GM12878 (cell line): ENCODE measurements at regions not wholly inside any gene's neighbourhood (a gene's known extent, or its start where the extent isn't known, plus 50 kb on each side); places are given as distances from the start of the nearest gene placed in this dataset.

ENCODE experiments used
- ATAC-seq: fragments of 200-7000 bp; cut with Tn5 transposase; 3 replicates; pipeline ENCODE4 v1.9.1; 2020; ENCODE audit warnings: mild to moderate bottlenecking, moderate library complexity
- BruUV-seq: library from RNA; stranded (reverse); fragments of 400-500 nt; replicated peaks from 2 replicates; lab custom pipeline; 2021; lab: Mats Ljungman, UMichigan
- CTCF ChIA-PET: fragments of 300-600 bp; sonication (Branson Sonifier 250); formaldehyde crosslinking; extraction: SDS; loops from one replicate; lab custom pipeline; 2021; ENCODE audit warnings: inconsistent platforms; lab: Yijun Ruan, JAX
- POLR2A ChIA-PET: fragments of 350-600 bp; formaldehyde crosslinking; extraction: SDS; loops from one replicate; lab custom pipeline; 2021; ENCODE audit warnings: inconsistent platforms; lab: Charles Lee
- RAD21 ChIA-PET: fragments of 300-600 bp; sonication (Branson Sonifier 250); formaldehyde crosslinking; loops from one replicate; lab custom pipeline; 2023; ENCODE audit warnings: antibody characterized with exemption; ENCODE audit not compliant: unreplicated experiment; lab: Charles Lee
- SMC1A ChIA-PET: fragments of 300-600 bp; sonication (Branson Sonifier 250); formaldehyde crosslinking; loops from one replicate; lab custom pipeline; 2023; ENCODE audit not compliant: unreplicated experiment, uncharacterized antibody; lab: Charles Lee
- DNase-seq: peaks from one replicate; pipeline ENCODE4 v3.0.0-alpha.2; 2011; ENCODE audit warnings: low read depth, low spot score
- FAIRE-seq: peaks from 3 replicates; lab custom pipeline; 2011; peaks lifted over from hg19 to GRCh38; lab: Jason Lieb, UNC
- H2AFZ ChIP-seq: 2 replicates; pipeline ENCODE4 v1.6.0; 2011; ENCODE audit warnings: low read depth, low read length, control low read depth; ENCODE audit not compliant: control insufficient read depth
- H3K27ac ChIP-seq: 2 replicates; pipeline ENCODE4 v1.5.1; 2011; ENCODE audit warnings: control low read depth; ENCODE audit not compliant: control insufficient read depth, insufficient read depth
- H3K27me3 ChIP-seq, 2 experiments: replicated peaks in 1 of 2; 2 replicates each; pipeline versions ENCODE4 v1.6.0 to v1.6.1; 2011; ENCODE audit warnings: low read length in 1 of 2; ENCODE audit not compliant: control insufficient read depth in 2 of 2, insufficient read depth in 2 of 2
- H3K36me3 ChIP-seq, 2 experiments: 2 replicates each; pipeline ENCODE4 v1.5.1; 2011; ENCODE audit warnings: low read length in 1 of 2; ENCODE audit not compliant: control insufficient read depth in 2 of 2, insufficient read depth in 2 of 2
- H3K4me1 ChIP-seq: 2 replicates; pipeline ENCODE4 v1.6.1; 2011; ENCODE audit warnings: mild to moderate bottlenecking, low read length, moderate library complexity, mixed read lengths; ENCODE audit not compliant: control insufficient read depth, insufficient read depth
- H3K4me2 ChIP-seq: 2 replicates; pipeline ENCODE4 v1.6.0; 2011; ENCODE audit warnings: control low read depth; ENCODE audit not compliant: control insufficient read depth, insufficient read depth
- H3K4me3 ChIP-seq: fragments of 200-600 bp; sonication (generic); 2 replicates; pipeline ENCODE4 v1.5.1; 2016
- H3K79me2 ChIP-seq: 2 replicates; pipeline ENCODE4 v1.6.0; 2011; ENCODE audit warnings: low read length; ENCODE audit not compliant: control insufficient read depth, insufficient read depth
- H3K9ac ChIP-seq: 2 replicates; pipeline ENCODE4 v1.8.0; 2011; ENCODE audit warnings: low read length, control low read depth, mixed read lengths; ENCODE audit not compliant: control insufficient read depth, insufficient read depth
- H3K9me3 ChIP-seq: replicated peaks from 3 replicates; pipeline ENCODE4 v1.5.1; 2011; ENCODE audit warnings: mild to moderate bottlenecking, low read length; ENCODE audit not compliant: control insufficient read depth, insufficient read depth
- H4K20me1 ChIP-seq: 2 replicates; pipeline ENCODE4 v1.6.0; 2011; ENCODE audit not compliant: control insufficient read depth, insufficient read depth
- CREB1 ChIP-seq: IDR thresholded peaks from 2 replicates; pipeline ENCODE4 v1.6.1; 2012; ENCODE audit warnings: low read depth, mild to moderate bottlenecking, inconsistent platforms
- E4F1 ChIP-seq: fragments of 450-650 bp; IDR thresholded peaks from 2 replicates; pipeline ENCODE4 v1.6.1; 2018; ENCODE audit warnings: borderline replicate concordance, mild to moderate bottlenecking; ENCODE audit not compliant: partially characterized antibody
- EGR1 ChIP-seq, 2 experiments: IDR thresholded peaks; 1 replicate in 1 of 2; 2 replicates in 1 of 2; pipeline ENCODE4 v1.6.1; 2011 to 2012; ENCODE audit warnings: low read depth in 2 of 2, low read length in 2 of 2, borderline replicate concordance in 1 of 2, mild to moderate bottlenecking in 1 of 2, moderate library complexity in 1 of 2
- HSF1 ChIP-seq: fragments of 150-350 bp; IDR thresholded peaks from 2 replicates; pipeline ENCODE4 v1.6.1; 2014; ENCODE audit warnings: mild to moderate bottlenecking, low read depth, low read length
- NFXL1 ChIP-seq: fragments of 450-650 bp; IDR thresholded peaks from 2 replicates; pipeline ENCODE4 v1.6.1; 2017; ENCODE audit warnings: antibody characterized with exemption, mild to moderate bottlenecking, borderline replicate concordance
- RUNX3 ChIP-seq: IDR thresholded peaks from 2 replicates; pipeline ENCODE4 v1.6.1; 2012; ENCODE audit warnings: low read length, inconsistent platforms
- SMAD1 ChIP-seq: fragments of 450-650 bp; IDR thresholded peaks from 2 replicates; pipeline ENCODE4 v1.6.1; 2018; ENCODE audit warnings: mild to moderate bottlenecking, low read depth; ENCODE audit not compliant: partially characterized antibody
- YY1 ChIP-seq: IDR thresholded peaks from 2 replicates; pipeline ENCODE4 v1.6.1; 2011; ENCODE audit warnings: low read depth, mild to moderate bottlenecking, low read length
- ZBTB33 ChIP-seq: fragments of 450-650 bp; IDR thresholded peaks from 2 replicates; pipeline ENCODE4 v1.6.1; 2017; ENCODE audit warnings: mild to moderate bottlenecking
- ZNF24 ChIP-seq: fragments of 450-650 bp; IDR thresholded peaks from 2 replicates; pipeline ENCODE4 v1.6.1; 2017; ENCODE audit warnings: antibody characterized with exemption, mild to moderate bottlenecking
- ZNF592 ChIP-seq: fragments of 450-650 bp; IDR thresholded peaks from 2 replicates; pipeline ENCODE4 v1.6.1; 2017; ENCODE audit warnings: mild to moderate bottlenecking, moderate library complexity
- WGBS: methylation state at CpG from one replicate; pipeline ENCODE4 v1.1.6; 2016; ENCODE audit warnings: low lambda C conversion rate; ENCODE audit not compliant: insufficient replicate concordance, insufficient coverage; ENCODE audit errors: missing lambda C conversion rate; 5-methylcytosine and 5-hydroxymethylcytosine counted together
- in situ Hi-C: fragments of 300-500 bp; cut with MboI; formaldehyde crosslinking; loops from 9 replicates; pipeline ENCODE4 v1.14.3; 2018; ENCODE audit warnings: mixed read lengths
- intact Hi-C: fragments of 100-400 bp; cut with micrococcal nuclease; formaldehyde crosslinking; loops from one replicate; pipeline ENCODE4 v1.14.2; 2022; ENCODE audit not compliant: unreplicated experiment

GRCh38 chr14:101109981-101110728, 206.6 kb upstream of the RTL1 start:
- ChIA-PET CTCF (no interaction called here), RAD21 (no interaction called here), SMC1A (no interaction called here), POLR2A (no interaction called here)
- Histone ChIP-seq H3K79me2 (no peaks in the 10 kb centered on the region), H3K4me1 (no peaks in the 10 kb centered on the region), H3K9ac (no peak overlapping the region), H2AFZ (no peak overlapping the region), H3K9me3 (no peaks in the 10 kb centered on the region), H3K36me3 (no peaks in the 10 kb centered on the region), H3K4me3 (no peak overlapping the region), H4K20me1 (no peaks in the 10 kb centered on the region), H3K4me2 (no peak overlapping the region), H3K27me3 (no peaks in the 10 kb centered on the region), H3K27ac (no peak overlapping the region)
- no TSS peak for BruUV-seq
- DNase-seq (no peak), FAIRE-seq (no peak), ATAC-seq (no peak)
- in situ Hi-C loops (no loop called here), intact Hi-C loops (no loop called here)
- 55% methylated on average over 15 of the region's 15 CpGs for WGBS
- no peak for TF ChIP-seq EGR1 (IDR thresholded peaks at IDR 0.05; ENCODE audit: borderline replicate concordance in 1 of 2, low read depth in 2 of 2, low read length in 2 of 2)
- no peak for TF ChIP-seq ZNF24
- no peak for TF ChIP-seq ZBTB33
- TF ChIP-seq ZNF592, result no peak
- no peak for TF ChIP-seq YY1
- no peak for TF ChIP-seq SMAD1
- no peak for TF ChIP-seq CREB1
- TF ChIP-seq HSF1, result no peak
- TF ChIP-seq NFXL1, result no peak
- TF ChIP-seq RUNX3, result no peak
- TF ChIP-seq E4F1, result no peak
